Ramos (cell line): ENCODE measurements at regions not wholly inside any gene's neighbourhood (a gene's known extent, or its start where the extent isn't known, plus 50 kb on each side); places are given as distances from the start of the nearest gene placed in this dataset.
"Not testable (repeated sequence)": the region's sequence is repeated elsewhere in the genome, so short reads cannot be mapped to it uniquely, and the experiment has no call there.

Source experiments
- in situ Hi-C: fragments of 300-500 bp; cut with MboI; formaldehyde crosslinking; loops from one replicate; pipeline ENCODE4 v1.14.3; 2022; ENCODE audit warnings: low sequenced_read_pairs; ENCODE audit not compliant: unreplicated experiment

DNA sequence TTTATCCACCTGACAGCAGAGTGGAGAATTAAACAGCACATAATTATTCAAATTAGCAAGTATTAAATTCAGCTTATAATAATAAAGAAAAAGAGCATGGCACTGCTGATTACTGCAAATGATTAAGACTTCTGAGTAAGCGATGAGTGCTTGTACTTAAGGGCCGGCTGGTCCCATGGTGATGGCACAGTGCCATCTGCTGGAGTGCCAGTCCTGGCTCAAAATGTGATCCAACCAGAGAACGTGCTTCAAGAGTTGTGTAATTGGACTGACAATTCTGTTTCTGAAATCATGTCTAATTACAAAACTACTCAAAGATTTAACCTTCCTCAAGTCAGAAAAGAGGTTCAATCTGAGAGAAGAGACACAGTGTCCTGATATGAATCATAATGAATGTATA lies 181.6 kb upstream of the RGS17 start:
- in situ Hi-C loops: no loop called here

DNA sequence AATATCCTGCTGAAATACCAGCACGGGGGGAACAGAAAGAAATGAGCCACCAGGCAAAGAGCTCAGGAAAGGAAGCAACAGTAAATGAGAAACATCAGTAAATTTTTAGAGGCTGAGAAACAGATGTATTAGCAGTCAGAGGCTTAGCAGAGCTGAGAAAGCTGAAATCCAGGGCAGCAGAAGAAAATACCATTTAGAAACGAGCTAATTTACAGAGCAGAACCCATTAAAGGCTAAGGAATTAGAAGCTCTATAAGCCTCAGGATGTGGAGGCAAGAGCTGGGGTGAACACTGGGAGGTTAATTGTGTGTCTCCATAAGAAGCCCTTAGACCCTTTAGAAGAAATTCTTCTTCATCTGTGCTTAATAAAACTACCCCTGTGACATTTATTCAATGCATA lies 178.6 kb upstream of the RGS17 start:
- in situ Hi-C loops: no loop called here

DNA sequence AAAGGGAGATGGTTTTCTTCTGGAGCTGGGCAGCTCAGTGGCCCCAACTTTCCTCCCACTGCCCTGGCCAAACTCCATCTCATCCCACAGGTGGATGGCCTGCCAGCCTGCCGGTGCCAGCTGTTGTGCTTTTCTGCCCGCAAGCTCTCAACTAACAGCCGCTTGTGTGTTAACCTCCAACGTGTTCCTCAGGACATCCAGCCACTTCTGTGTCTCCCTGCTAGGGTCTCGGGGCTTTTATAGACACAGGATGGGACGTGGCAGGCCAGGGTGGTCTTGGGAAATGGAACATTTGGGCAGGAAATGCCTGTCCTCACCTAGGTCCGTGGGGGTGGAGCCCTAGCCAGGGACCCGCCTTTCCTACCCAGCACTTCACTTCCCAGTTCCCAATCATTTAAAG lies 171.1 kb upstream of the RGS17 start:
- in situ Hi-C loops: no loop called here

DNA sequence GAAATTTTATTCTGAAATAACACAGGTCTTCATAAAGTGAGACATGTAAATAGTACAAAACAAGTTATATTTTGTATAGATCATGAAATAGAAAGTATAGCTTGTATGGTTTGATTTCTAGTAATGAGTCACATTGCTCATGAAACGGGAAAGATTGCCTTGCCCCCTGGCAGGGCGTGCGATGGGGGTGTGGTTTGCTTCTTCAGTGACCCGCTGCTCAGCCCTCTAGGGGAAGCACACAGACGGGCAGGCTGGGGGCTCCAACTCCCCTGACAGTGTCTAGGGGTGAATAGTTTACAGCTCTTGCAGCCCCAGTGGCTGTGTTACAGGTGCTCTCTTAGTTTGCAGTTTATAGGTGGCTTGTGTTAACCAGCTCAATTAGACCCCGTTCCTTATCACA lies 170.5 kb upstream of the RGS17 start:
- in situ Hi-C loops: no loop called here

DNA sequence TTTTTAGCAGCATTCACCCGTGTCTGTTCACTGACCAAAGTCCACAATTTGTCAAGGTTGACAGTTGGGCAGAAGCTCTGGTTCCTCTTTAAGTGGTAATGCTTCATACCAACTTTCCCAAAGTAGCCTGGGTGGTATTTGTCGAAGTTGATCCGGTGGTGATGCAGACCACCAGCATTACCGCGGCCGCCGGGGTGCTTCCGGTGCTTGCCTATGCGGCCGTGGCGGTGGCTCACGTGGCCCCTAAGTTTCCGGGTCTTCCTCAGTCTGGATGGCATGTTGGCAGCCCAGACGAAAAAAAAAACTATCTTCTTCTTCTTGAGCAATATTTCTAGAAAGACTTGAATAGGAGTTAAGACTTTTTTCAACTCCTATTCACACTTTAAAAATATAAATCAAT lies 151.4 kb upstream of the RGS17 start:
- in situ Hi-C loops: not testable (repeated sequence)

DNA sequence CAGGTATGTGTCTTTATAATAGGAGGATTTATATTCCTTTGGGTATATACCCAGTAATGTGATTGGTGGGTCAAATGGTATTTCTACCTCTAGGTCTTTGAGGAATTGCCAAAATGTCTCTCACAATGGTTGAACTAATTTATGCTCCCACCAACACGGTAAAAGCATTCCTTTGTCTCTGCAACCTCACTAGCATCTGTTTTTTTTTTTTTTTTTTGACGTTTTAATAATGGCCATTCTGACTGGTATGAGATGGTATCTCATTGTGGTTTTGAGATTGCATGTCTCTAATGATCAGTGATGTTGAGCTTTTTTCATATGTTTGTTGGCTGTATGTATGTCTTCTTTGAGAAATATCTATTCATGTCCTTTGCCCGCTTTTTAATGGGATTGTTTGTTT lies 144.9 kb upstream of the RGS17 start:
- in situ Hi-C loops: no loop called here

DNA sequence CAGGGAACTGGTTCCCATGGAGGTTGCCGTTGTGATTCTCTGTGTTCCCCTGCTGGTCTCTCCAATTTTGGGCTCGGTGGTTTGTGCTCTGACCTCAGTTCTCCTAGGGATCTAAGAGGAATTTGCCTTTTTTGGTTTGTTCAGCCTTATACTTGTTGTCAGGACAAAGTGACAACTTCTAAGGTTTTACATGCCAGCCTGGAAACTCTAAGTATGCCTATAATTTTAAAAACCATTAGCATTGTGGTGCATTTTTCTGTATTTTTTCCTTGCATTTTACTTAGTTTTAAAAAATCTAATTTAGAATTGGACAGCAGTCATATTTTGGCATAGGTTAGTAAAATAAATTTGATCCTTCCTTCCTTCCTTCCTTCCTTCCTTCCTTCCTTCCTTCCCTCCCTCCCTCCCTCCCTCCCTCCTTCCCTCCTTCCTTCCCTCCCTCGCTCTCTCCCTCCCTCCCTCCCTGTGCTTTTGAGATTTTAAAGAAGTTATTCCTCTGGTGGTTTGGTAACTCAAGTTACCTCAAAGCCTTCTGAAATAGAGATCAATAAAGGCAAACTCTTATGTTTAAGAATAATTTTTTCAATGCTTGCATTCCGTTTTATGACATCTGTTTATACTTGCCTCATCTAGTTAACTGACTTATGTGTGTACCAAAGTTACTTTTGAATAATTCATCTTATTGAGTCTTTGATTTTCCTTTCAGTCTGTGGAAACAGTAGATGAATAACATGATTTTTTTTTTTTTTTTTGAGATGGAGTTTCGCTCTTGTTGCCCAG lies 141.3 kb upstream of the RGS17 start:
- in situ Hi-C loops: no loop called here

DNA sequence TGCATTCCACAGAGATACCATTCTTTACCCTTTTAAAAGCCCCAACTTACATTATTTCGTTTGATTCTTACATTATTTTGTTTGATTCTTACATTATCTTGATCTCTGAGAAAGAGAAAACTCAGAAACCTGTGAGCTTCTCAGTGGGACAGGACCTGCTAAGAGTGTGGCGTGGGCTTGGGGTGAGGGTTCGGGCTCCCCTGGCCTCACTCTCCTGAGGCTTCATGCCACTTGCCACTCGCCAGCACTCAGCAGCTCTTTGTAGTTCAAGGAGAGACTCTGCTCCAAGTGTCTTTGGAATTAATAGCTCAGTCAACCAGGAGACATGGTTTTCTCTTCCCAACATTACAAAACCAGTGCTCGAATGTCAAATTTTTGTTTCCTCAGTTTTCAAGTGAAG lies 132.4 kb upstream of the RGS17 start:
- in situ Hi-C loops: no loop called here

DNA sequence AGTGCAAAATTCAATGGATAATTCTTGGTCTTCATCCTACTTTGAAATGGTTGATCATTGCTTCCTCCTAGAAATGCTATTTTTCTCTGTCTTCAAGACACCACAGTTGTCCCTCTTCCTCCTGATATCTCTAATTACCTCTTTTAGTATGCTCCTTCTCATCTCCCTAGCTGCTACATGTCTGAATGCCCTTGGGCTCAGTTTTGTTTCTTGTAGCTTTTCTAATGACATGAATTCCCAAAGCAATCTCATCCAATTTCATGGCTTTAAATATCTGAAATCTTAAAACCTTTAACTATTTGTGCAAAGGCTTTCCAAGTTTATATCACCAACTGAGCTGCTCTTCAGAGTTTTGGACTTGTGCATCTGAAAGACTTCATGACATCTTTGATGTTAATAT lies 120.2 kb upstream of the RGS17 start:
- in situ Hi-C loops: no loop called here

DNA sequence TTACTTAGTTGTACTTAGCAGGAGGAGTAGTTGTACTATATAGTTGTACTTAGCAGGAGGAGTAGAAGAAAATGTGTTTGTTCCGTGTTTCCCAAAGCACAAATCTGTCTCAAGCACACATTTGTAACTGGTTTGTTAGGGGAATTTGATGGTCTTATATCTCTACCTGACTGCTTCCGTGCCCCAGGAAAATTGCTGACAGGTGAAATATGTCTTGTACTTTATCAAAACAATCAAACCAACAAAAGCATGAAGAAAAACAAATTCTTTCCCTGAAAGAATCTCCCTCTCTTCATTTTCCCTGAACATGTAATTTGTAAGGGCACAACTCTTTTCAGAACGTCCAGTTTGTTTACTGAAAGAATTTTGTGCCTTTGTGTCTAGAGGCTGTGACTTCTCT lies 106.6 kb upstream of the RGS17 start:
- in situ Hi-C loops: loop anchor here (25.0 kb wide), 1 partner anchor 725 kb away; no protein-coding TSS in a partner anchor

DNA sequence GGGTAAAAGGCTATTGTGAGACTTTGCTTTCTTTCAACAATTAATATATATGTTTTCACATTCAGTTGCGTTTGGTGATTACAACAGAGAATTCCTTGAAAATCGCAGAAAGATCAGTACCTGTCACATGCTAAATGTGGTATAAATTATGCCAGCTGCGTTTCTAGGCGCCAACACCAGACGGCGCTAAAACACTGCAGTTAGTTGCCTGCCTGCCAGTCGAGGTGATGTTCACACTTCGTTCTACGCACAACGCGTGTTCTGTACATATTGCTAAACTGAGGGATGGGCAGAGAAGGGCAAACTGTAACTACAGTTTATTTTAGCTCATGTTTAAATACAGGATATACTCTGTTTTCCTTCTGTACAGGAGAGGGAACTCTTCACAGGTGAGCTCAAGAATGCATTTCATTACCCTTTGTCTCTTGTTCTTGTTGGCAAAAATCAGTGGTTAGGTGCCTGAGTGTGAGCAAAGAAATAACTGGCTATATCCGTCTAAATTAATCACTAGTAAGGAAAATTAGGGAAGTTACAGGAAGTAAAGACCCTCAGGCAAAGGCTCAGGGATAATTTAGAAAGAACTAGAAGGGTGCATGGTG lies 100.1 kb upstream of the RGS17 start:
- in situ Hi-C loops: loop anchor here (25.0 kb wide), 1 partner anchor 731 kb away; no protein-coding TSS in a partner anchor

DNA sequence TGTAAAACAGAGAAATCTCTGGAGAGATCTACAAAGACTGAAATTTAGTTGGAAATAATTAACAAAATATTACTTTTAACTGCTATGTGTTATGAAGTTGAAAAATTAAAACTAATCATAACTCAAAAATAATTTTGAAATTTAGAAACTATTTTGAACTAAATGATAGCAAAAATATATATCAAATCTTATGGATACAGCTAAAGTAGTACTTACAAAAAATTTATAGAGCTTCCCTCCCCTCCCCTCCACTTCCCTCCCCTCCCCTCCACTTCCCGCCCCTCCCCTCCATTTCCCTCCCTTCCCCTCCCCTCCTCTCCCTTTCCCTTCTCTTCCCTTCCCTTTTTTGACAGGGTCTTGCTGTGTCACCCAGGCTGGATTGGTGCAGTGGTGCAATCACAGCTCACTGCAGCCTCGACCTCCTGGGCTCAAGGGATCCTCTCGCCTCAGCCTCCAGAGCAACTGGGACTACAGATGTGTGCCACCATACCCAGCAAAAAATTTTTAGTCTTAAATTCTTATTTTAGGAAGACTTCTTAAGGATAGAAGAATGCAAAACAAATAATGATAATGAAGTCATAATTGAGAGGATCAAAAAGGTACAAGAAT lies 87.2 kb upstream of the RGS17 start:
- in situ Hi-C loops: no loop called here

DNA sequence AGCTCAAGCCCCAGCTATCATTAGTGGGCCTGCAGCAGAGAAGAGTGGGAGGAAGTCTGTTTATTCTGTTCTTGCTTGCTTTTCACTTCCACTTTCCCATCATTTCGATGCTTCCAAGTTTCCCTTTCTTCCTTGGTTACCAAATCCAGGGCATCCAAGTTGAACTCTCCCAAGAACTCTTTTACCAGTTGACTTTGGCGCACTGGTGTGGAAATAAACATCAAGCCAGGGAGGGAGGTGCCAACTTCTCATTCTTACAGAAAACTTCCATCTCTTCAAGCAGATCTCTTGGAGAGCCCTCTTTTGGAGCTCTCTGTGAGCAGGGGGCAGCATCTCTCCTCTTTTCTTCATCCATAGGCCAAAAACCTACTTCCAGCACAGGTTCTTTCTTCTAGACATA lies 85.7 kb upstream of the RGS17 start:
- in situ Hi-C loops: no loop called here

DNA sequence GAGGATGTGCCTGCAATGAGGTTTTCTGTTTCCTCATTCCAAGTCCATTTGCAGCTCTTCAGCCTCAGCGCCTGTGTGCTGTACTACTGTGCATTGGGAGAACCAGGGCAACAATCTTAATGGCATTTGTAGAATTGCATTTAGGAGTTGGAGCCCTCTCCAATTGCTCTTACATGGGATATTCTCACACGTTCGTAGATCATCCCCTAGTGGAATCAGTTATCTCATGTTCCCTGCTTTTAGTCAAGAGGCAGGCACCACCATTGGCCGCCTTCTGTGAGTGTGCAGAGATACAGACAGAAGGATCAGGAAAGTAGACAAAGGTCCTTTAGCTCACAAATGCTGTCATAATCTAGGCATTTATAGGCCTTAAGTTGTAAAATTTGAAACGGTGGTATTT lies 84.2 kb upstream of the RGS17 start:
- in situ Hi-C loops: no loop called here

DNA sequence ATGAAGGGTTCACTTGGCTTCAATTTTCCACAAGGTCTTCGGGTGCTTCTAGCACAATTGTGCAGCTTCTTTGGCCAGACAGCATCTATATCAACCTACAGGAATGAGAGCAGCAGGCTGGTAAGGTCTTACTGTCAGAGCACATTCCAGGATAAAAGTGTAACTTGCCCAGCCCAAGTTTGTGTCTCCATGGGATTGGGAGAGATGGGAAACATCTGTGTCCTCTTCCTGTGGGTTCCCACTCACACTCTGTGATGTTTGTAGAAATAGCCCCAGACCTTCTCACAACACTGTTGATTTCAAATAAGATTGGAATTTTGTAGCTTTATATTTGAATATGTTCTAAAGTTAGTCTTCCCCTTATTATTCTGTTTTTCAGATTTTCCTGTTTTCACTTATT lies 83.4 kb upstream of the RGS17 start:
- in situ Hi-C loops: no loop called here

DNA sequence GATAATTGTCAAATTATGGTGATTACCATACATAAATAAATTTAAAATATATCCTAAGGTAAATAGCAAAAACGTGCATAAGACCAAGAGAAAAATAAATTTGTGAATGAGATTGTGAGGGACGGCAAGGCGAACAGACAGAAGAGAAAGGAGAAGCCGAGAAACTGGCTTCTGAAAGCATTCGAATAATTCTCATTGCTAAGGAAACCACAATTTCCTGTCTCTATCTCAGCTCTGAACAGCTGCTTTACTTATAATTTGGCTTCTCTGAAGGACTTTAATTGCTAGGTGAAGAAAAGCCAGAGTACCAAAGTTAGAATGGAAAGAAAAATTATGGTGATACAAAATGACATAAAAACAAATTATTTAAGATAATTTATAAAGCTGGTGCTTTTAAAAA lies 79.0 kb upstream of the RGS17 start:
- in situ Hi-C loops: no loop called here

DNA sequence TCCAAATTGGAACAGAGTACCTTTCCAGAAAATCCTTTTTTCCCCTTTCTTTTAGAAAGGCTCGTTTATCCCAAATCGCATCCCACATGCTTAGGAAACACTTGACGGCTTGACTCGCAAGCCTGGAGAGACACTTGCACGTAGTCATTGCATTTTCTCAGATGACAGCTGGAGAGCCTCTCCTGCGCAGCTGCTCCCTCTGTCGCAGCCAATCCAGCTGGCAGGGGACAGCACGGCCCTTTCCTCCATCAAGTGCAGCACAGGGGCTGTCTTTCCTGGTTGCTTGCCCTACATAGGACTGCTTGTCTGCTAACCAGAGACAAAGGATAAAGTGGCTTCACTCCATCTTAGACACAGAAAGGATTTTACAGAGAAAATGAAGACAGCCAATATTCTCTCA lies 77.6 kb upstream of the RGS17 start:
- in situ Hi-C loops: no loop called here

DNA sequence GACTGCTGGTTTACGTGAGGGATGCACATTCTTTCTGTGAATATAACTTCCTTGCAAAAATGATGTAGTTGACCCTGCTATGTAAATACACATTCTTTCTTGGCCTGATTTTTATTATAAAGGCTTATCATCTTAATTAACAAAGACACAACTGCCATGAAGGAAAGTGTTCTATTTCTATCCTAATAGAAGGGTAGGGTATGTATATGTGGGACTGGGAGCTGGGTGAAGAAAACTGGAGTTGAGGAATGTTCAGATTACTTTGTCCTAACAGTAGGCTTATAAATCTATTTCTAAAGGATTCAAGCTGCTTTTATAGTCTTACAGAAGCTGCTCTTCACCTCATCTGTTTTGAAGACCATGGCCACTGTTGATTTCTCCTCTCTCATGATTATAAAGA lies 76.5 kb upstream of the RGS17 start:
- in situ Hi-C loops: no loop called here

DNA sequence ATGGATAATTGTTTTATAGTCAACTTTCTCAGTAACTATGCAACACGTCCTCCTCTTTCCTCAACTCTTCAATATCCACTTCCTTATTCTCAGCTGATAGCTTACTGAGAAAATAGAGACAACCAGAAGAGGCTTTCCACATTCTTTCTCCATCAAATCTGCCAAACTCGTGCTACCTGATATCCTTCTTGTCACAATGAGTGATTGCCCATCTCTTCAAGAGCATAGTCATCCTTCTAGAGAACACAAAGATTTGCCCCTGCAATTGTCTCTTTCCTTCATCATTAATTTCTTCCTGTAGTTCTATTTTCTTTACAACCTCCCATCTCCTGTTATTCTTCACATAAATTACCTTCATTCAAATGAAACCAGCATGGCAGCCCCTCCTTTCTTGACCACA lies 75.9 kb upstream of the RGS17 start:
- in situ Hi-C loops: no loop called here

DNA sequence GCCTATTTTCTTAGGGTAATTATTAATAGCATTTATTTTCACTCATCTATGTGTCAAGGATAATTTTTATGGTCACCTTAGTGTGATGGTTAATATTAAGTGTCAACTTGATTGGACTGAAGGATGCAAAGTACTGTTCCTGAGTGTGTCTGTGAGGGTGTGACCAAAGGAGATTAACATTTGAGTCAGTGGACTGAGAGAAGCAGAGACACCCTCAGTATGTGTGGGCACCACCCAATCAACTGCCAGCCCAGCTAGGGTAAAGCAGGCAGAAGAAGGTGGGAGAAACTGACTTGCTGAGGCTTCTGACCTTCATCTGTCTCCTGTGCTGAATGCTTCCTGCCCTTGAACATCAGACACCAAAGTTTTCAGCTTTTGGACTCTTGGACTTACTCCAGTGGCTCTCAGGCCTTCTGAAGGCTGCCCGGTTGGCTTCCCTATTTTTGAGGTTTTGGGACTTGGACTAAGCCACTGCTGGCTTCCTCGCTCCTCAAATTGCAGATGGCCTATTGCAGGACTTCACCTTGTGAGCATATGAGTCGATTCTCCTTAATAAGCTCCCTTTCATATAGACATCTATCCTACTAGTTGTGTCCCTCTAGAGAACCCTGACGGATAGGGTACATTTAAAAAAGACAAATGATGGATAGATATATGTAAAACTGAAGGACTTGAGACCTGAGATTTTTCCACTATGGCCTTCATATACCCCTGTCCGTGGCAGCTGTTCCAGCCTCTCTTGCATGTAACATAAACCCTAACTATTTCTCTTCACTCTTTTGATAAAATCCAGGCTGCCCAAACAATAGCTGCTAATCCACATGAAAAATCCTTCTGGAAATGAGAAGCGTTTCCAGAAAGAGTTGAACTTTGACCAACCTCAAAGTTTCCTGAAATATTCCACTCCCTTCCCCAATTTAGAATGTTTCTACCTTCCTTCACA lies 62.1 kb upstream of the RGS17 start:
- in situ Hi-C loops: no loop called here

DNA sequence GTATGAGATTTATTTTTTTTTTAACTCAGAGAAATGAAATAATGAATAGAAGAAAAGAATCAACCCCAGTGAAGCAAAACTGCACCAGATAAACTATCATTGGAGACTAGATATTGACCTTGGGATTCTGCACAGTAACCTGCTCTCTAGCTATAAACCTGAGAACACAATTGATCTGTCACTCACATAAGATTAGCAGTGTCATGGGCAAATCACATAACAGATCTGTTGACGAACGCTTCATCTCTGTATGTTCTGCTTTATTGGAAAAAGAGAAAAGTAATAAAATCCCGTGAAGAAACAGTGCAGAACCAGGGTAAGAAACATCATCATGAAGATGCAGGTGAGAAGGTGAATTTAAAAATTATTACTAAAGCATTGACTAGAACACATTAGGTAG lies 52.8 kb upstream of the RGS17 start:
- in situ Hi-C loops: no loop called here
